GM21576 (cell line): ENCODE measurements at regions not wholly inside any gene's neighbourhood (a gene's known extent, or its start where the extent isn't known, plus 50 kb on each side); places are given as distances from the start of the nearest gene placed in this dataset.
"Not testable (repeated sequence)": the region's sequence is repeated elsewhere in the genome, so short reads cannot be mapped to it uniquely, and the experiment has no call there.

Experiments used
- ATAC-seq: cut with Tn5 transposase; IDR thresholded peaks from one replicate; pipeline ENCODE4 v1.9.1; 2021; ENCODE audit warnings: mild to moderate bottlenecking, moderate library complexity; ENCODE audit not compliant: unreplicated experiment

DNA sequence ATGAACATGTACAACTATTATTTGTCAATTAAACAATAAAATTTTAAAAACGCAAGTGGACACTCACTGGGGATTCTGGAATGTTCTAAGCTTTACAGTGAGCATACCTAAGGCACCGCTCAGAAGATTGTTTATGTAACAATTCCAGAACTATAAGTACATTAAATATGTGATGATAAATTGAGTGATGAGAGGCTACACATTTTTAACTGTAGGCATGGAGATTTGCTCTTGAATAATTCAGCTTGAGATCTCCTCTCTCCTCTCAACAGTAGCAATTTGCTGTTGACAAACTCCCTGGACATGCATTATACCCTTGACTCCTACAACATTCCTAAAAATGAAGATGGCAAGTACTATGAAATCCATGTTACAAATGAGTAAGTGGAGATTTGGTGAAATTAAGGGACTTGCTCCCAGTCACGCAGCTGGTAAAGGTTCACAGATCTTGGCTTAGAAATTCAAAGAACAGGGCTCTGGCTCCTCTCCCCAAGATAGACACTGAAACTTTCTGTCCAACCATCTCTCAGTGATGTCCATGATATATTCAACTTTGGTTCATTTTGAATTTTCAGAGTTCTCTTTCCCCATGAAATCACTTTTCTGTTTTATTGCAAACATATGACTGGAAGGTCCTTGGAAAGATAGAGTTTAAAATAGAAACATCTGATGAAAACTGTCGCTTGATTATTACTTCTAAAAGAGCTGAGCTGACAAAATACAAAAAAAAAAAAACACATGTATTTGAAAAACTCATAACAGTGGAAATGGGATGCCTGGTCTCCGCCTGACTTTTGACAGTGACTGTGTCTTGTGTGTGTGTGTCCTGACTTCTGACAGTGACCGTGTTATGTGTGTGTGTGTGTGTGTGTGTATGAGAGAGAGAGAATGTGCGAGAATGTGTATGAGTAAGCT is 488.3 kb downstream of the TNS3 start:
- ATAC-seq: no peak

DNA sequence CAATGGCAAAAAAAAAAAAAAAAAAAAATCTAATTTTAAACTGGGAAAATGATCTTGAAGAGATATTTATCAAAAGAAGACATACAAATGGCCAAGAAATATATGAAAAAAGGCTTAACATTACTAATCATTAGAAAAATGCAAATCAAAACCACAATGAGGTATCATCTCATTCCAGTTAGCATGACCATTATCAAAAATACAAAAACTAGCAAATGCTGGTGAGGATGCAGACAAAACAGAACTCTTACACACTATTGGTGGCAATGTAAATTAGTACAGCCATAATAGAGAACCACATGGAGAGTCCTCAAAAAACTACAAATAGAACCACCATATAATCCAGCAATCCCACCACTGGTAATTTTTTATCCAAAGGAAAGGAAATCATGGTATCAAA is 489.6 kb downstream of the TNS3 start:
- no peak for ATAC-seq

DNA sequence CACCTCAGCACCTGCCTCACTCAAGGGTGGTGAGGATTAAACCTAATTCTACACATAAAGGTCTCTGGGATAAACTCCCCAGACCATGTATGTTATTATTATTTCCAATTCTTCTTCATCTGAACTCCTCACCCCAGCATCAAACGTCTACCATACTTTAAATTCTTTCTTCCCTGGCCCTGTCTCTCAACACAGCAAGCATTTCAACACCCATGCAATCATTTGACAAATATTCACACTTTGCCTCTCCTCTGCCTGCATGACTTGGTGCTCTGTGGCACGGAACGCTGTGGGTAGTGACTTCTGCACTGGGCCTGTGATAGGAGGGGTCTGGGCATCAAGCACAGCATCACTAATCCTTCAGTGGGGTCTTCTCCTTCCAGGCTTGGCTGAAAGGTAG is 490.8 kb downstream of the TNS3 start:
- no peak for ATAC-seq

DNA sequence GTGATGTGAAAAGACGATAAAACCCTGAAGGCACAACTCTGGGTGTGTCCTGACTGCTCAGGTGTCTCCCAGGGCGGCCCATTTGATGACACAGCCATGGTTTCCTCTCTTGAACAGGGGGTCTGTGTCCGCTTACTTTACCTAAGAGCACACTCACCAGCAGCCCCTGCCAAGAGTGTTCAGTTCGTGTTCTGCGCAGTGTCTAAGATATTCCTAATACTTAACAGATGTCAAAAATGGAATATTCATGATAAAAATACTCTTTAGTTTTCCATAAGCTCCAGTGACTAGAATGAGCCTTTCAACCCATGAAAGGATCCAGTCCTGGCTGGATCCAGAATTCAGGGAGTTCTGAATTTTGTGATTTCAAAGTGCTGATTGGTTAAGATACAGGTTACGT is 492.4 kb downstream of the TNS3 start:
- ATAC-seq: no peak

DNA sequence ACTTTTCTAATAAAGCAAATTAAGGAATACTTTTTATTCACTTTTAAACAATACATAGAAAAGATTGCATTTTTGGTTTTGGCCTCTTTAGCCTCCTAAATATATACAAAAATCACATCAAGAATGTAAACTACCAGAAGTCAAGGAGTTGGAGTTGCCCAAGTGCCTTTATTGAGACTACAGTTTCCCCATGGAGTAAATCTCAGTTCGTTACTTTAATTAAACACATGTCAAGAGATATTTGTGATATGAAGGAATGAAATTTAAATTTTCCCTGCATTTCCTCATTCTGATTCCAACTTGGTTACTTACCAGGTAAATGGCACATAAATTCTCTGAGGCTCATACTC is 492.9 kb downstream of the TNS3 start:
- no peak for ATAC-seq

DNA sequence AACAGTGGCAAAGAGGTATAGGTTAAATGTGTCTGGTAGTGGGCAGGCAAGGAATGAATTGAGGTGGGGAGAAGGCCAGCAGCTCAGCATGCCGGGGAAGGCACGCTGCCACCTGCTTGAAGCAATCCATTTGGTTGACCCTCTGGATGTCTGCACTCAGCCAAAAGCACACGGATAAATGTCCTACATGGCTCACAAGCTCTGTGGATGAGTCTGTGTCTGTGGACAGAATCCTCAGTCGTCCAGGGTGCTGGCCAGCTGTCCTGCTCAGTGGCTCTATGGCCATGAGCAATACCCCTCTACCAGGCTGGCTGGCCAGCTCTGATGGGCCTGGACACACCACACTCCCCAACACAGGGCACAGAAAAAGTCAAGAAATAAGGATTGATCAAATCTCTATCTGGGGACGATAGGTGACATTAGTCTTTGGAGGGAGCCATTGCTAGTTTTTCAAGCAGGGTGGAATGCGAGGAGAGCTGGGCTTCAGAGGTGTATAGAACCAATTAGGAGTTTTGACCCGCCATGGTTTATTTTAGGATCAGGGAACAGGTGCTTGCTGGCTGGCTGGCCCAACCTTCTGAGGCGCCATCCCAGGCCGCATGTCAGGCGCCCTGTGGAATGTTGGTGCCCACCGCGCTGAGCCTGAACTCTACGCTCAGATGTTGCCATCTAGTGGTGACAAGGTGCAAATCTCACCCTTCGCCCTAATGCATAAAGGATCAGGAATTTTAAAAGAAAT is 493.4 kb downstream of the TNS3 start:
- no peak for ATAC-seq

DNA sequence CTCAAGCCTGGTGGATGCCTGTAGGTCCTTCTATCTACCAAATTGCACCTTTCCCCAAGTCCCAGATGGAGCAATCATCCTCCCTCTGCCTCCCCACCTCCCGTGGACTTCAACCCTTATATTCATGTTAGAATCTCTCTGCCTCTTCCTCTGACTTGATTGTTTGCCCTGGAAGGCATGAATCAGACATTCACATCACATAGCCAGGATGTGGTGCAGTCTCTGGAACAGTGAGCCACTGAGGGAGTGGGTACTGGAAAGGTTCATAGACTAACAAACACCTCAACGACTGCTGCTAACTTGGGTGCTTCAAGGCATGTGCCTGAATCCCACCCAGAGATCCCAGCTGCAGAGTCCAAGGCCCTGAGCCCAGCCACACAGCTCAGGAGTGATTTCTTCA is 494.0 kb downstream of the TNS3 start:
- no peak for ATAC-seq

DNA sequence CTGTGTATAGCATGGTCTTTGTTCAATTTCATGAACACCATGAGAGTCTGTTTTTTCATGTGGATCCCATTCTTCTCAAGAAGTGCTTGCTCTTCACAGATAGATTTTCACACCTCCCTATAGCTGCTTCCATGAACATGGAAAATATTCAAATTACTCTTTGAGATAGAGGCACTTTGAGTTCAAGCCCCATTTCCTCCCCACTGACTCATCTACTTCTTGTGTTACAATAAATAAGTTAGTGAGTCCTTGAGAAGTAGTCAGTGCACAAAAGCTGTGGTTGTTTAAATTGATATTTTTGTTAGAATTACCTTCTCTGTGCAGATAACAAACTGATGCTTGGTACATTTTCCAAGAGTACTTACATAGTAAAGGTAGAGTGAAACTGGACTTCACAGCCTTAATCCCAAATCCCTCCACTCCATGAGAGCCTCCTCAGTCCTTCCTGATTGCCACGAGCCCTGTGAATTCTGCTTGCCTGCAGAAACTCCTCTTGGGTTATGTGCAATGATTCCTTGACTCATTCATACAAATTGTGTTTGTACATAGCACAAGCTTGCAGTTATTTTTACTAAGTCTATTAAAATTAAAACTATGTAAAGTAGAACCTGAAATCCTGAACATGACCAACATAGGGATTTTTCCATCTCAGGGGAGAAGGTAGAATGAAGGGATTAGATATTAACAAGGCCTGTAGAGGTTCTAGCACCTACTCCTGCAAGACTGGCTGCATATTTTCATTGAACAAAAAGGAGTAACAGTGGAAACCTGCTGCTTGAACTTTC is 496.2 kb downstream of the TNS3 start:
- ATAC-seq: no peak

DNA sequence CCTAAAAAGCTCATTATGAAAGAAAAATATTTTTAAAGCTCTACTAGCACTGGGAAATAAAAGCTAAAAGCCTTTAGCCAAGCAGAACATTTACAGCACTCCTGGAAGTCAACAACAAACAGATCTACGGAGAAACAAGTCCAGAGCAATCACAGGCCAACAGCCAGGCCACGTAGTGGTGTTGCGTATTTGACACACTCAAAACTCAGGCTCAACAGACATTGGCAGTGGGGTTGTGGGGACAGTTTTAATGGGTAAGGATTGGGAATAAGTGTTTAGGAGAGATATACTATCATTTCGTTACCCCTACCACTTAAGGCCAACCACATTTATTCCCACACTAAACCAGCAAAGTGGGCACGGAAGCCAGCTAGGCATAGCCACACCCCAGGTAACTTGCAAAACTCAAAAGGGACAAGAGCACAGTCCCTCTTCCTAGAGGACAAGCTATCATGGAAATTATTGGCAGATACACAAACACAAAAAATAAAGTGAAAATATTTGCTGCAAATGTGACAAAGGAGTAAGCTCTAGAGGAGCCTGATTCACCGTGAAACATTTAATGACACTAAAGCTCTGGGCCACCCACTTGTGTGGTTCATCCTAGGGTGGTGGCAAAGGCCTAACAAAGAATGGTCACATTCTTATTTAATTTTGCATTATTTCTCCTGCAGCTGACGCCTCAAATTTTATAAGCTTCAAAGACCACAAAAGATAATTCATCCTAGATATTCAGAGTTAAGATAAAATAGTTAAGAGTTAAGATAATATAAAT is 498.2 kb downstream of the TNS3 start:
- no peak for ATAC-seq

DNA sequence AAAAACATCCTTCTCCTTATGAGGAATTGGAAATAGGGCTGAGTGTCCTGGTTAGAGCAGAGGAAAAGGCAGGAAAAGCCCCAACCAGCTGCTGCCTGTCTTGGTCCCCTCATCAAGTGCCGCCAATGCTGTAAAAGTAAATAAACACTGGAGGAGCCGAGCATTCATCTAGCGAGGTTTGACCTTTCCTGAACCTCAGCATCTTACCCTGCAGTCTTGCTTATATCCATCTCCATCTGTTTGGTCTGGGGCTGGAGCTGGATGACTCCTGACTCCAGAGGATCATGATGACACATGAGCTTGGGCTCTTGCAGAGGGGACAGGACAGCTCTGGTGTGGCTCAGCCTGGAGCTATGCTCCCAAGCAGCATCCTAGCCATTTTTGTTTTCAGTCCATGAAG is 501.1 kb downstream of the TNS3 start:
- ATAC-seq: no peak

DNA sequence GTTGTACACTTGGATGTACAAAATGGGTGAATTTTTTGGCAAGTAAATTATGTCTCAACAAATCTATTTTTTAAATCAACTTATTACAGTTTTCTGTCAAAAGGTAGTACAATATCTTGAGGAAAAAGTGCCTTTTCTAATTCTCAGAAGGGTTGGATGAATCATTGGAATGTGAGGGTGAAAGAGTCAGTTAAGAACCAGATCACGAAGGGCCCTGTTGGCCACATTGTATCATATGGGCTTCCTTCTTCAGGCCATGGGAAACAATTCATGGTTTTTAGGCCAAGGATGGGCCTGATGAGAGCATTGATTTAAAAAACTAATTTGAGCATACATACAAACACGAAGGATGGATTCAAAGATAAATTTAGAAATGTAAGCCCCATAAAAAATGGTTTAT is 503.7 kb downstream of the TNS3 start:
- no peak for ATAC-seq

DNA sequence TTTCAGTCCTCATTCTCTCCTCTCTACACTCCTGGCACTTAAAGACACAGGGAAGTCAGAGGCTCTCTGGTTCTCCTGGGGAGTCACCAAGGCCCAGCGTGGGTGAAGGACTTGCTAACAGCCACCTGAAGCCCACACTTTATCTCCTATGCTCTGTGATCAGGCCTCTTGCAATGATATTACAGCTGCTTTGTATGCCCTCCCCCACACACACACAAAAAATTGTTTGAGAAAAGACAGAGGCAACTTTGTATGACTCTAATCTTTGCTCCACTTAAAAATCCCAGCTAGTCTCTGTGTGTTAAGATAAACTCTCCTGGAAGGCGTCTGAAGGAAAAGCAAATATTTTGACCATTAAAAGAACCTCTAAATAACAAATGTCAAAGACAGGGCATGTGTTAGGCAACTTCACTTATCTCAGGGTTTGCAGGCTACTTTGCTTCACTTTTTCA is 507.2 kb downstream of the TNS3 start:
- no peak for ATAC-seq

DNA sequence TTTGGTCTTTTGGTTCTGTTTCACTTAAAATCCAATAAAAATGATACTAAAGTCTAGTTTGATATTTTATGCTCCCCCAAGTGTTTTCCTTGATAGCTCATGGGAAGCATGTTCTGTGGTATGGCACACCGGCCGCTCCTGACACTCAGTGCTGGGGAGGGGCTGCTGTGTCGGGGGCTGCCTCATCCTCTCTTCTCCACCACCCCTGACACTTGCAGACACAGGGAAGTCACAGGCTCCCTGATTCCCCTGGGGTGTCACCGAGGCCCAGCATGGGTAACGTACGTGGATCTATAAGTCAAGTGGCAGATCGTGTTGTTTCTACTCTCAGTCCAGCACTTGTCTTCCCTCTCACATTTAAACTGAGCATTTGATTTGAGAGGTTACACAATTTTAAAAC is 508.6 kb downstream of the TNS3 start:
- ATAC-seq: no peak

DNA sequence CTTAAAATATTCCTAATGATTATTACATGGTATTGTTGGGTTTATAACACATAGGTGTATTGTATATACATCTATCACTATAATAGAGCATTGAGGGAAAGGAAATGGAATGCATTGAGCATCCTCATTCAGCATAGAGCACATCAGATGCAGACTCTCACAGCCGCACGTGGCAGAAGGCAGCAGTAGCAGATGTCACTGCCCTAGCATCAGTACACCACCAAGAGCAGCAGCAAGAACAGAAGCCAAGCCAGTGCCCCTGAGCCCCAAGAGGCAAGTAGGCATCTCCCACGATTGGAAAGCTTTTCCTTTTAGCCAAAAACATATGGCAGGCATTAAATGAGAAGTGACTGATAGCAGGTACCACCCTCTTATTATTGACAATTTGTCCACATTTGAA is 510.0 kb downstream of the TNS3 start:
- no peak for ATAC-seq

DNA sequence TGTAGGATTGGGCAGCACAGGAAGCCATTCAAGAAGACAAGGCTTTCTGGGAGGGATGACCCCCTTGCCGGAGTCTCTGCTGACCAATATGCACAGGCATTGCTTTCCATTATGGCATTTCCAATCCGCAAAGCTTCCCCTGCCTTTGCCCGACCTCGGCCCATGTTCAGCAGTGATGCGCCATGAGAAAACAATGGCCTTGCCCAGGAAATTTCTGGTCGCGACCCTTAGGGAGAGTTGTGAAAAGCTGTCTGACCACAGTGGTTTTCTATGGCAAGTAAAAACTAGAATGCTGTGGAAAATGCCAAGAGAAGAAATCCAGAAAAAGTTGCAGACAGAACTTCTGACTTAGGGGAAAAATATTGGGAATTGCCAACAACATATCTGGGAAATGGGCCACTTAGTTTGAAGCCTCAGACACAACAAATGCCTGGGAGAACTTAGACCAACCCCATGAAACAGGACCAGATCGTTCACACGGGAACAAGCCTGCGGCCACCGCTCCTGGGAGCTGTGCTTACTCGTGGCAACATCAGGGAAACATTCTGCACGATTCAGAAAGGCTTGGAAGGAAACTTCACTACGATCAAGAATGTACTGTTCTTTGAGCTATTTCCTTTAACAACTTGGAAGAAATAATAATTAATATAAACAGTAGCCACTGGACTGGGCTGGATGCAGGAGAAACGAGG is 512.4 kb downstream of the TNS3 start:
- ATAC-seq: no peak

DNA sequence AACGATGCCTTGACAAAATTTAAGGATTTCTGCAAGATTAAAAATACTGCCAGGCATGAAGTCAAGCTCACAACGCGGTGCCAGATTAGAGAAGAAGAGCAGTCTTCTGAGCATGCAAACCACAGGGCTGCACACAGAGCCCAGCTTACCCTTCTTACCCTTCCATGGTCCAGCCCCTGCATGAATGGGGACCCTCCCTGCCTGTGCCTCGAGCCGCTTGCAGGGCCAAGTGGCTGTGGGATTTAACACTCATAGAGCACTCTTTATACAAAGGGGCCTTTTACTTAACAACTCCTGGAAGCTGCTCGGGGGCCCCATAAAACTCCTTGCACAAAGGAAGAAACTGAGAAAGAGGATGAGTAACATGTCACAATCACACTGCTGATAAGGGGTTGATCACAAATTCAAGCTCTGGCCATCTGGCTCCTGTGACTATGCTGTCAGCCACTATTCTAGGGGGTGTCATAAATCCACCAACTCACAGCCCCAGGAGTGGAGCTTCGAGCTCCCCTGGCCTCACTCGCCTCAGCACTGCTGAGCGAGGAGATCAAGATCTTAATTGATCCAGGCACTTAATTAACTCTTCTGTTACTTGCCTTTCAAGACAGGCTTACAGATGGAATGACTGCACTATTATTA is 514.8 kb downstream of the TNS3 start:
- ATAC-seq: no peak

DNA sequence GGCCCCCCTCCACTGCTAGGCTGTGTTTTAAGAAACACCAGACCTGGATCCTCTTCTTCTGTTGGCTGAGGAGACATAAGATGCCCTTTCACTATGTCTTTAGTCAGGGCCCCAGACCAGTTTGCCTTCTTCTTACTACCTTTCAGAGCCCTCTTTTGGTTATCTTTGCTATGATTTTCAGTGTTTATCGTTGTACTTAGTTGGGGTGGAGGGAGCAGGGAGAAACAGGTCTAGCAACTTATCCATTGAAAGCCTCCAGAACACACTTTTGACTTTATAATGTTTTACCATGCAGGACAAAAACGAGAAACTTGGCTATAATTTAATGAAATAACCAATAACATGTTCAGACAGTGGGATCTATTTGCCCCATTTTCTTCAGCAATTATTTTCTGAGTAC is 525.2 kb downstream of the TNS3 start:
- no peak for ATAC-seq

DNA sequence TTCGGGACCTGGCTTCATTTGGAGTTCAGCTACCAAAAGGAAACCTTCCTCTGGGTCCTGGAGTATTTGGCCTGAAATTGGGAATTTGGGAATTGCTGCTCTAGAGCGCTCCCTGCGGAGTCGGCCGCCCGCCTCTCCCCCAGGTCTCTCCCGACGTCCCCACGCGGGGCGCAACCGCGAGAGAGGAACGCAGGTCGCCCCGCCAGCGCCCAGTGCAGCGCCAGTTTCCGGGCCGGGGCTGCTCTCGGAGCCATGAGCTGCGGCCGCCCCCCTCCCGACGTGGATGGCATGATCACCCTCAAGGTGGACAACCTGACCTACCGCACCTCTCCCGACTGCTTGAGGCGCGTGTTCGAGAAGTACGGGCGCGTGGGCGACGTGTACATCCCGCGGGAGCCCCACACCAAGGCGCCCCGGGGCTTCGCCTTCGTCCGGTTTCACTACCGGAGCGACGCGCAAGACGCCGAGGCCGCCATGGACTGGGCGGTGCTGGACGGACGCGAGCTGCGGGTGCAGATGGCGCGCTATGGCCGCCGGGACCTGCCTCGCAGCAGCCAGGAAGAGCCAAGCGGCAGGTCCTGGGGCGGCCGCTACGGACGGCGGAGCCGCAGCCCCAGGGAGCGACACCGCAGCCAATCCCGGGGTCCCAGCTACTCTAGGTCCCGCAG is 529.2 kb downstream of the TNS3 start:
- not testable (repeated sequence) for ATAC-seq

DNA sequence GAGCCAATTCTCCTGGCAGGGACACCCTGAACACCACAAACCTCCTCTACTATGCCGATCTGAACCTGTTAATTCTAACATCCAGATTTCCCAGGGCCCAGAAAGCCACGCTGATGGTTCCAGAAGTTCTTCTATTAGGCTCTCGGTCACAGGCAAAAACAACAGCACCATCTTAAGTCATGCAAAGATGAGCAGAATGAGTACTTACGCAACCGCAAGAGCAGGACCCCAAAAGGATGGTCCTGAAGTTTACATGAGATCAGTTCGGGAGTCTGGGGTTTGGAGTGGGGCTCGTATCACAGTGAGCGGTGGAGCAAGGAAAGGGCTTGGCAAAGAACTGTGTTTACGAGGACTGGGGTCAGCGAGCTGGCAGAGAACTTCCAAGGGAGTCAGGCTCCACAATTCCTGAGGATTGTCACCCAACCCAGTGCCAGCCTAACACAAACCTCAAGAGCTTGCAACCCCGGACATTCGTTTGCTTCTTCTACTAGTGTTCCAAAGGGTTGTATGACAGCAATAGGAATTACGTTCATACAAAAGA is 532.6 kb downstream of the TNS3 start:
- no peak for ATAC-seq
